Activated CD4-positive, alpha-beta T cell treated with anti-CD3 and anti-CD28 coated beads, Interleukin-2, Interleukin-4, amounts not matched to agents 100 ng/mL and 50 ng/mL, durations not matched to agents 16 hours and 8 hours (primary cell): ENCODE measurements at regions not wholly inside any gene's neighbourhood (a gene's known extent, or its start where the extent isn't known, plus 50 kb on each side); places are given as distances from the start of the nearest gene placed in this dataset.
"Not testable (repeated sequence)": the region's sequence is repeated elsewhere in the genome, so short reads cannot be mapped to it uniquely, and the experiment has no call there.

Experiments used
- DNase-seq: peaks from one replicate; pipeline ENCODE4 v3.0.0-alpha.2; 2020; ENCODE audit warnings: low spot score

GRCh38 chrX:144494074-144494473, 610.2 kb downstream of the UBE2NL start:
- no peak for DNase-seq

- DNase-seq: no peak
Observed at GRCh38 chrX:144531877-144532276, 648.0 kb downstream of the UBE2NL start.

GRCh38 chrX:144566592-144566991, 680.7 kb upstream of the SPANXN1 start:
- no peak for DNase-seq

GRCh38 chrX:144586756-144587155, 660.5 kb upstream of the SPANXN1 start:
- DNase-seq: no peak

- no peak for DNase-seq
Observed at GRCh38 chrX:144592036-144592435, 655.3 kb upstream of the SPANXN1 start.

- DNase-seq: no peak
Observed at GRCh38 chrX:144601010-144601409, 646.3 kb upstream of the SPANXN1 start.

GRCh38 chrX:144612076-144612475, 635.2 kb upstream of the SPANXN1 start:
- no peak for DNase-seq

GRCh38 chrX:144616317-144616716, 631.0 kb upstream of the SPANXN1 start:
- DNase-seq: no peak

- DNase-seq: no peak
Observed at GRCh38 chrX:144627947-144628346, 619.4 kb upstream of the SPANXN1 start.

- not testable (repeated sequence) for DNase-seq
Observed at GRCh38 chrX:144634451-144634850, 612.9 kb upstream of the SPANXN1 start.

GRCh38 chrX:144637731-144638130, 609.6 kb upstream of the SPANXN1 start:
- no peak for DNase-seq

GRCh38 chrX:144648788-144649187, 598.5 kb upstream of the SPANXN1 start:
- DNase-seq: no peak

GRCh38 chrX:144681501-144681900, 565.8 kb upstream of the SPANXN1 start:
- DNase-seq: no peak

GRCh38 chrX:144683247-144683646, 564.1 kb upstream of the SPANXN1 start:
- DNase-seq: no peak

- DNase-seq: no peak
Observed at GRCh38 chrX:144709841-144710240, 537.5 kb upstream of the SPANXN1 start.

- no peak for DNase-seq
Observed at GRCh38 chrX:144715337-144715736, 532.0 kb upstream of the SPANXN1 start.

GRCh38 chrX:144716187-144716586, 531.1 kb upstream of the SPANXN1 start:
- DNase-seq: no peak

GRCh38 chrX:144717682-144718081, 529.6 kb upstream of the SPANXN1 start:
- no peak for DNase-seq

GRCh38 chrX:144722307-144722706, 525.0 kb upstream of the SPANXN1 start:
- DNase-seq: no peak

- no peak for DNase-seq
Observed at GRCh38 chrX:144730471-144730870, 516.8 kb upstream of the SPANXN1 start.

- DNase-seq: no peak
Observed at GRCh38 chrX:144732588-144732987, 514.7 kb upstream of the SPANXN1 start.

- DNase-seq: no peak
Observed at GRCh38 chrX:144738246-144738645, 509.1 kb upstream of the SPANXN1 start.

GRCh38 chrX:144768540-144768939, 478.8 kb upstream of the SPANXN1 start:
- no peak for DNase-seq

GRCh38 chrX:144783528-144783927, 463.8 kb upstream of the SPANXN1 start:
- DNase-seq: not testable (repeated sequence)

GRCh38 chrX:144790148-144790547, 457.2 kb upstream of the SPANXN1 start:
- DNase-seq: no peak
